Endothelial cell of umbilical vein (primary cell): ENCODE measurements at regions not wholly inside any gene's neighbourhood (a gene's known extent, or its start where the extent isn't known, plus 50 kb on each side); places are given as distances from the start of the nearest gene placed in this dataset.

Experiments
- EZH2 ChIP-seq: IDR thresholded peaks from 2 replicates; pipeline ENCODE4 v1.6.1; 2012; ENCODE audit warnings: borderline replicate concordance, low read depth, mild to moderate bottlenecking, moderate library complexity, low read length, inconsistent platforms; ENCODE audit not compliant: severe bottlenecking
- FOS ChIP-seq: IDR thresholded peaks from 2 replicates; pipeline ENCODE4 v1.6.1; 2011; ENCODE audit warnings: mild to moderate bottlenecking, low read length, moderate library complexity, borderline replicate concordance; ENCODE audit not compliant: insufficient read depth
- GATA2 ChIP-seq: IDR thresholded peaks from 2 replicates; pipeline ENCODE4 v1.7.0; 2011; ENCODE audit warnings: low read depth, mild to moderate bottlenecking, moderate library complexity, mixed read lengths, low read length; ENCODE audit not compliant: insufficient read length, insufficient read depth
- JUN ChIP-seq: IDR thresholded peaks from 2 replicates; pipeline ENCODE4 v1.6.1; 2011; ENCODE audit warnings: borderline replicate concordance, low read depth; ENCODE audit not compliant: insufficient read length, insufficient read depth
- POLR2A ChIP-seq: IDR thresholded peaks from 2 replicates; pipeline ENCODE4 v1.6.1; 2012; ENCODE audit warnings: low read depth, mild to moderate bottlenecking, control low read depth, low read length
- POLR2AphosphoS5 ChIP-seq: IDR thresholded peaks from 2 replicates; pipeline ENCODE4 v1.6.1; 2012; ENCODE audit warnings: low read depth, mild to moderate bottlenecking, control low read depth, low read length, moderate library complexity; ENCODE audit not compliant: insufficient read depth
- TF ChIP-seq, protein P1 (sequence below), 2 donors: IDR thresholded peaks; 1 replicate in 1 of 2; 2 replicates in 1 of 2; pipeline ENCODE4 v1.5.1; 2011; ENCODE audit warnings: low read length in 2 of 2, mild to moderate bottlenecking in 2 of 2, moderate library complexity in 2 of 2, control low read depth in 1 of 2, inconsistent platforms in 1 of 2, low read depth in 1 of 2; ENCODE audit not compliant: insufficient read depth in 1 of 2; ENCODE audit errors: extremely low read depth in 1 of 2
- TF ChIP-seq, protein P2 (sequence below): IDR thresholded peaks from 2 replicates; pipeline ENCODE4 v1.6.1; 2011; ENCODE audit not compliant: insufficient read depth, insufficient read length

- TF ChIP-seq POLR2A, result no peak
- TF ChIP-seq GATA2, result no peak
- TF ChIP-seq, protein P1, sequence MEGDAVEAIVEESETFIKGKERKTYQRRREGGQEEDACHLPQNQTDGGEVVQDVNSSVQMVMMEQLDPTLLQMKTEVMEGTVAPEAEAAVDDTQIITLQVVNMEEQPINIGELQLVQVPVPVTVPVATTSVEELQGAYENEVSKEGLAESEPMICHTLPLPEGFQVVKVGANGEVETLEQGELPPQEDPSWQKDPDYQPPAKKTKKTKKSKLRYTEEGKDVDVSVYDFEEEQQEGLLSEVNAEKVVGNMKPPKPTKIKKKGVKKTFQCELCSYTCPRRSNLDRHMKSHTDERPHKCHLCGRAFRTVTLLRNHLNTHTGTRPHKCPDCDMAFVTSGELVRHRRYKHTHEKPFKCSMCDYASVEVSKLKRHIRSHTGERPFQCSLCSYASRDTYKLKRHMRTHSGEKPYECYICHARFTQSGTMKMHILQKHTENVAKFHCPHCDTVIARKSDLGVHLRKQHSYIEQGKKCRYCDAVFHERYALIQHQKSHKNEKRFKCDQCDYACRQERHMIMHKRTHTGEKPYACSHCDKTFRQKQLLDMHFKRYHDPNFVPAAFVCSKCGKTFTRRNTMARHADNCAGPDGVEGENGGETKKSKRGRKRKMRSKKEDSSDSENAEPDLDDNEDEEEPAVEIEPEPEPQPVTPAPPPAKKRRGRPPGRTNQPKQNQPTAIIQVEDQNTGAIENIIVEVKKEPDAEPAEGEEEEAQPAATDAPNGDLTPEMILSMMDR (IDR thresholded peaks at IDR 0.05; ENCODE audit: extremely low read depth in 1 of 2, insufficient read depth in 1 of 2, low read depth in 1 of 2, low read length in 2 of 2), result no peak
- TF ChIP-seq POLR2AphosphoS5, result no peak
- no peak for TF ChIP-seq JUN
- no peak for TF ChIP-seq EZH2
- TF ChIP-seq, protein P2, sequence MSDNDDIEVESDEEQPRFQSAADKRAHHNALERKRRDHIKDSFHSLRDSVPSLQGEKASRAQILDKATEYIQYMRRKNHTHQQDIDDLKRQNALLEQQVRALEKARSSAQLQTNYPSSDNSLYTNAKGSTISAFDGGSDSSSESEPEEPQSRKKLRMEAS, result no peak
- TF ChIP-seq FOS, result no peak
These were observed 1990.3 kb downstream of the TP53TG3F start for GRCh38 chr16:35449663-35450062.
